Kidney capillary endothelial cell (primary cell): ENCODE measurements at regions not wholly inside any gene's neighbourhood (a gene's known extent, or its start where the extent isn't known, plus 50 kb on each side); places are given as distances from the start of the nearest gene placed in this dataset.
A peak's percentile ranks its signal among the peaks of the same experiment; 100 is the strongest.

ENCODE experiments used
- DNase-seq: peaks from one replicate; pipeline ENCODE4 v3.0.0-alpha.2; 2018; ENCODE audit warnings: low spot score

GRCh38 chrX:8232406-8232805 lies 61.3 kb upstream of the VCX2 start:
- DNase-seq = no peak

- no peak for DNase-seq
These were observed 62.0 kb upstream of the VCX2 start for GRCh38 chrX:8233091-8233490.

- DNase-seq = no peak
These were observed 64.0 kb upstream of the VCX2 start for GRCh38 chrX:8235026-8235425.

- DNase-seq = no peak
These were observed 66.7 kb upstream of the VCX2 start for GRCh38 chrX:8237718-8238117.

- DNase-seq = no peak
These were observed 71.5 kb upstream of the VCX2 start for GRCh38 chrX:8242431-8243020.

GRCh38 chrX:8244301-8244700 lies 73.2 kb upstream of the VCX2 start:
- DNase-seq = no peak

GRCh38 chrX:8245411-8245810 lies 74.3 kb upstream of the VCX2 start:
- no peak for DNase-seq

- DNase-seq = no peak
These were observed 82.0 kb upstream of the VCX2 start for GRCh38 chrX:8253096-8253495.

GRCh38 chrX:8254401-8254800 lies 83.3 kb upstream of the VCX2 start:
- no peak for DNase-seq

- DNase-seq = no peak
These were observed 101.8 kb upstream of the VCX2 start for GRCh38 chrX:8272821-8273220.

GRCh38 chrX:8273451-8273895 lies 102.4 kb upstream of the VCX2 start:
- DNase-seq = no peak

GRCh38 chrX:8274170-8274569 lies 103.1 kb upstream of the VCX2 start:
- no peak for DNase-seq

- no peak for DNase-seq
These were observed 107.5 kb upstream of the VCX2 start for GRCh38 chrX:8278557-8278956.

- DNase-seq = no peak
These were observed 108.3 kb upstream of the VCX2 start for GRCh38 chrX:8279323-8279722.

GRCh38 chrX:8284131-8284530 lies 113.1 kb upstream of the VCX2 start:
- peak; percentile 12 for DNase-seq

GRCh38 chrX:8288590-8288989 lies 117.5 kb upstream of the VCX2 start:
- no peak for DNase-seq

GRCh38 chrX:8289523-8289922 lies 118.5 kb upstream of the VCX2 start:
- no peak for DNase-seq

GRCh38 chrX:8297766-8298165 lies 126.7 kb upstream of the VCX2 start:
- DNase-seq = no peak

- no peak for DNase-seq
These were observed 133.6 kb upstream of the VCX2 start for GRCh38 chrX:8304668-8305067.

GRCh38 chrX:8305350-8305749 lies 134.3 kb upstream of the VCX2 start:
- DNase-seq = no peak

GRCh38 chrX:8306291-8306925 lies 135.3 kb upstream of the VCX2 start:
- DNase-seq = no peak

GRCh38 chrX:8310409-8310808 lies 139.3 kb upstream of the VCX2 start:
- DNase-seq = no peak

- DNase-seq = no peak
These were observed 142.8 kb upstream of the VCX2 start for GRCh38 chrX:8313844-8314243.

- DNase-seq = no peak
These were observed 143.8 kb upstream of the VCX2 start for GRCh38 chrX:8314881-8315280.
